Aorta (tissue), 5 donors: ENCODE measurements at regions not wholly inside any gene's neighbourhood (a gene's known extent, or its start where the extent isn't known, plus 50 kb on each side); places are given as distances from the start of the nearest gene placed in this dataset.

ENCODE experiments used
- ATAC-seq: fragments of 200-7000 bp; cut with Tn5 transposase; one replicate; pipeline ENCODE4 v1.9.1; 2022; ENCODE audit warnings: moderate library complexity; ENCODE audit not compliant: low FRiP score
- DNase-seq, 2 donors: peaks; one replicate each; pipeline ENCODE4 v3.0.0-alpha.2; 2020
- H3K27ac ChIP-seq, 2 donors: one replicate each; pipeline ENCODE4 v1.5.1; 2013; ENCODE audit warnings: low read length in 2 of 2, mild to moderate bottlenecking in 2 of 2, moderate library complexity in 2 of 2, control low read depth in 1 of 2, inconsistent platforms in 1 of 2, low read depth in 1 of 2
- H3K27me3 ChIP-seq, 2 donors: one replicate each; pipeline ENCODE4 v1.6.1; 2013; ENCODE audit warnings: control low read depth in 1 of 2, low read length in 1 of 2, mild to moderate bottlenecking in 1 of 2, moderate library complexity in 1 of 2; ENCODE audit not compliant: insufficient read depth in 2 of 2, control insufficient read depth in 1 of 2
- H3K36me3 ChIP-seq, 2 donors: one replicate each; pipeline ENCODE4 v1.6.1; 2013; ENCODE audit warnings: control low read depth in 1 of 2, low read length in 1 of 2, mild to moderate bottlenecking in 1 of 2; ENCODE audit not compliant: insufficient read depth in 2 of 2, control insufficient read depth in 1 of 2
- H3K4me1 ChIP-seq, 2 donors: one replicate each; pipeline ENCODE4 v1.6.1; 2013; ENCODE audit warnings: low read length in 2 of 2, control low read depth in 1 of 2, mild to moderate bottlenecking in 1 of 2, moderate library complexity in 1 of 2; ENCODE audit not compliant: insufficient read depth in 2 of 2, control insufficient read depth in 1 of 2
- H3K4me3 ChIP-seq, 2 donors: one replicate each; pipeline ENCODE4 v1.5.1; 2013; ENCODE audit warnings: low read length in 2 of 2, control low read depth in 1 of 2, mild to moderate bottlenecking in 1 of 2
- H3K9me3 ChIP-seq: one replicate; pipeline ENCODE4 v1.6.1; 2013; ENCODE audit warnings: mild to moderate bottlenecking, low read length; ENCODE audit not compliant: control insufficient read depth
- WGBS, 2 donors: extraction: QIAGEN DNeasy Blood & Tissue Kit; methylation state at CpG; one replicate each; pipeline ENCODE4 v1.1.7; 2013; 5-methylcytosine and 5-hydroxymethylcytosine counted together
- intact Hi-C, 2 donors: fragments of 100-400 bp; cut with DNase I; formaldehyde crosslinking; loops; one replicate each; pipeline versions ENCODE4 v1.14.2 to v1.15.0; 2022
- donor health status: healthy with polysubstance abuse.
- donor health status: Bipolar disorder and iron deficiency.
- donor health status: DM: no; HTN: no; CAD: no.
- donor health status: DM: no; HTN: no; CAD: no.
- donor health status: DM: yes; HTN: yes; CAD: no.

- DNase-seq = no peak
- intact Hi-C loops = no loop called here
- WGBS, 2 donors = 62 to 67% methylated on average over 2 of the region's 2 CpGs
- no peaks in the 10 kb centered on the region for H3K4me1 ChIP-seq
- H3K9me3 ChIP-seq = peaks cover 1% of the 10 kb centered on the region
- H3K27ac ChIP-seq = no peak overlapping the region
- no peaks in the 10 kb centered on the region for H3K27me3 ChIP-seq
- no peak overlapping the region for H3K4me3 ChIP-seq
- no peaks in the 10 kb centered on the region for H3K36me3 ChIP-seq
- no peak for ATAC-seq
Observed at GRCh38 chr11:23944923-23945322, 551.9 kb upstream of the LUZP2 start.

GRCh38 chr11:23947883-23948282 is 549.0 kb upstream of the LUZP2 start:
- no peak overlapping the region for H3K27ac ChIP-seq
- intact Hi-C loops = no loop called here
- no peaks in the 10 kb centered on the region for H3K36me3 ChIP-seq
- H3K9me3 ChIP-seq = no peaks in the 10 kb centered on the region
- DNase-seq (no peak), ATAC-seq (no peak)
- H3K27me3 ChIP-seq = no peaks in the 10 kb centered on the region
- no peak overlapping the region for H3K4me3 ChIP-seq
- no peaks in the 10 kb centered on the region for H3K4me1 ChIP-seq

- Histone ChIP-seq H3K36me3 (no peaks in the 10 kb centered on the region), H3K27ac (no peak overlapping the region), H3K4me1 (no peaks in the 10 kb centered on the region), H3K9me3 (no peaks in the 10 kb centered on the region), H3K4me3 (no peak overlapping the region), H3K27me3 (no peaks in the 10 kb centered on the region)
- intact Hi-C loops = no loop called here
- WGBS, 2 donors = 75 to 85% methylated on average over 2 of the region's 2 CpGs
- DNase-seq (no peak), ATAC-seq (no peak)
Observed at GRCh38 chr11:23948851-23949250, 548.0 kb upstream of the LUZP2 start.

- intact Hi-C loops = no loop called here
- Histone ChIP-seq H3K4me1 (no peaks in the 10 kb centered on the region), H3K36me3 (no peaks in the 10 kb centered on the region), H3K27ac (no peak overlapping the region), H3K9me3 (no peaks in the 10 kb centered on the region), H3K4me3 (no peak overlapping the region), H3K27me3 (no peaks in the 10 kb centered on the region)
- no peak for ATAC-seq
- DNase-seq = no peak
- WGBS, 2 donors = 94% methylated on average over 2 of the region's 2 CpGs
Observed at GRCh38 chr11:23953951-23954710, 542.7 kb upstream of the LUZP2 start.

- no peak for ATAC-seq
- 72 to 84% methylated on average over 3 of the region's 3 CpGs for WGBS, 2 donors
- no peaks in the 10 kb centered on the region for H3K4me1 ChIP-seq
Observed at GRCh38 chr11:23954730-23955129, 542.1 kb upstream of the LUZP2 start.

GRCh38 chr11:23956586-23956985 is 540.3 kb upstream of the LUZP2 start:
- no peaks in the 10 kb centered on the region for H3K27me3 ChIP-seq
- H3K9me3 ChIP-seq = no peaks in the 10 kb centered on the region
- no peak overlapping the region for H3K4me3 ChIP-seq
- no peak for ATAC-seq
- no peaks in the 10 kb centered on the region for H3K4me1 ChIP-seq
- no peak overlapping the region for H3K27ac ChIP-seq
- WGBS, 2 donors = 86 to 96% methylated on average over 3 of the region's 3 CpGs
- H3K36me3 ChIP-seq = no peaks in the 10 kb centered on the region
- no peak for DNase-seq
- intact Hi-C loops = no loop called here

More at GRCh38 chr11:23954730-23955129, 542.1 kb upstream of the LUZP2 start:
- Histone ChIP-seq H3K27me3 (no peaks in the 10 kb centered on the region), H3K4me3 (no peak overlapping the region), H3K27ac (no peak overlapping the region), H3K36me3 (no peaks in the 10 kb centered on the region), H3K9me3 (no peaks in the 10 kb centered on the region)
- intact Hi-C loops = no loop called here
- no peak for DNase-seq

- no peaks in the 10 kb centered on the region for H3K27me3 ChIP-seq
- WGBS, 2 donors = 84 to 86% methylated on average over 4 of the region's 4 CpGs
- H3K27ac ChIP-seq = no peak overlapping the region
- H3K4me1 ChIP-seq = no peaks in the 10 kb centered on the region
- intact Hi-C loops = no loop called here
- H3K4me3 ChIP-seq = no peak overlapping the region
- ATAC-seq (no peak), DNase-seq (no peak)
- no peaks in the 10 kb centered on the region for H3K9me3 ChIP-seq
- no peaks in the 10 kb centered on the region for H3K36me3 ChIP-seq
Observed at GRCh38 chr11:23957314-23957713, 539.5 kb upstream of the LUZP2 start.

- Histone ChIP-seq H3K9me3 (no peaks in the 10 kb centered on the region), H3K27ac (no peak overlapping the region), H3K27me3 (no peaks in the 10 kb centered on the region), H3K4me3 (no peak overlapping the region), H3K4me1 (no peaks in the 10 kb centered on the region), H3K36me3 (no peaks in the 10 kb centered on the region)
- intact Hi-C loops = no loop called here
- ATAC-seq (no peak), DNase-seq (no peak)
- 68 to 73% methylated on average over 3 of the region's 3 CpGs for WGBS, 2 donors
Observed at GRCh38 chr11:23959462-23959861, 537.4 kb upstream of the LUZP2 start.

GRCh38 chr11:23961503-23962338 is 535.1 kb upstream of the LUZP2 start:
- no peak for DNase-seq
- intact Hi-C loops = no loop called here
- ATAC-seq = no peak
- H3K27ac ChIP-seq = no peak overlapping the region
- no peaks in the 10 kb centered on the region for H3K9me3 ChIP-seq
- no peaks in the 10 kb centered on the region for H3K27me3 ChIP-seq
- H3K4me1 ChIP-seq = no peaks in the 10 kb centered on the region
- WGBS, 2 donors = 88 to 90% methylated on average over 20 of the region's 20 CpGs
- H3K4me3 ChIP-seq = no peak overlapping the region
- no peaks in the 10 kb centered on the region for H3K36me3 ChIP-seq
